GM18507 (cell line): ENCODE measurements at regions not wholly inside any gene's neighbourhood (a gene's known extent, or its start where the extent isn't known, plus 50 kb on each side); places are given as distances from the start of the nearest gene placed in this dataset.
"Not testable (repeated sequence)": the region's sequence is repeated elsewhere in the genome, so short reads cannot be mapped to it uniquely, and the experiment has no call there.

Experiments used
- DNase-seq: peaks from one replicate; pipeline ENCODE4 v3.0.0; 2011; ENCODE audit warnings: low read depth; ENCODE audit not compliant: insufficient read length; ENCODE audit errors: extremely low spot score
- FAIRE-seq: peaks from 2 replicates; lab custom pipeline; 2011; peaks lifted over from hg19 to GRCh38; lab: Jason Lieb, UNC

GRCh38 chr5:50898966-50899365 is 232.5 kb downstream of the PARP8 start:
- no peak for DNase-seq
- no peak for FAIRE-seq

- FAIRE-seq = no peak
- no peak for DNase-seq
Observed at GRCh38 chr5:50900952-50901510, 234.6 kb downstream of the PARP8 start.

GRCh38 chr5:50903651-50904050 is 237.2 kb downstream of the PARP8 start:
- no peak for FAIRE-seq
- DNase-seq = no peak

GRCh38 chr5:50905996-50906570 is 239.6 kb downstream of the PARP8 start:
- DNase-seq (no peak), FAIRE-seq (no peak)

- FAIRE-seq, DNase-seq: not testable (repeated sequence)
Observed at GRCh38 chr5:50920160-50920559, 253.7 kb downstream of the PARP8 start.

GRCh38 chr5:50921366-50922133 is 255.1 kb downstream of the PARP8 start:
- FAIRE-seq (no peak), DNase-seq (no peak)

GRCh38 chr5:50922134-50922941 is 255.9 kb downstream of the PARP8 start:
- peak; percentile 67 for FAIRE-seq

GRCh38 chr5:50922942-50923767 is 256.7 kb downstream of the PARP8 start:
- DNase-seq = no peak
- no peak for FAIRE-seq

More at GRCh38 chr5:50922134-50922941, 255.9 kb downstream of the PARP8 start:
- not testable (repeated sequence) for DNase-seq

GRCh38 chr5:50923768-50924494 is 257.5 kb downstream of the PARP8 start:
- no peak for FAIRE-seq

GRCh38 chr5:50927953-50928352 is 261.5 kb downstream of the PARP8 start:
- DNase-seq (no peak), FAIRE-seq (no peak)

More at GRCh38 chr5:50923768-50924494, 257.5 kb downstream of the PARP8 start:
- no peak for DNase-seq

- DNase-seq (no peak), FAIRE-seq (no peak)
Observed at GRCh38 chr5:50929174-50929573, 262.7 kb downstream of the PARP8 start.

GRCh38 chr5:50934343-50934742 is 267.9 kb downstream of the PARP8 start:
- no peak for DNase-seq
- no peak for FAIRE-seq

- FAIRE-seq (no peak), DNase-seq (no peak)
Observed at GRCh38 chr5:50945139-50945538, 278.7 kb downstream of the PARP8 start.

GRCh38 chr5:50947906-50948683 is 281.7 kb downstream of the PARP8 start:
- DNase-seq (no peak), FAIRE-seq (no peak)

GRCh38 chr5:50953290-50953689 is 286.9 kb downstream of the PARP8 start:
- DNase-seq (no peak), FAIRE-seq (no peak)

GRCh38 chr5:50958852-50959457 is 292.5 kb downstream of the PARP8 start:
- FAIRE-seq = peak; percentile 80
- DNase-seq = no peak
